ENCODE measurements at regions not wholly inside any gene's neighbourhood (a gene's known extent, or its start where the extent isn't known, plus 50 kb on each side); places are given as distances from the start of the nearest gene placed in this dataset.

DNA sequence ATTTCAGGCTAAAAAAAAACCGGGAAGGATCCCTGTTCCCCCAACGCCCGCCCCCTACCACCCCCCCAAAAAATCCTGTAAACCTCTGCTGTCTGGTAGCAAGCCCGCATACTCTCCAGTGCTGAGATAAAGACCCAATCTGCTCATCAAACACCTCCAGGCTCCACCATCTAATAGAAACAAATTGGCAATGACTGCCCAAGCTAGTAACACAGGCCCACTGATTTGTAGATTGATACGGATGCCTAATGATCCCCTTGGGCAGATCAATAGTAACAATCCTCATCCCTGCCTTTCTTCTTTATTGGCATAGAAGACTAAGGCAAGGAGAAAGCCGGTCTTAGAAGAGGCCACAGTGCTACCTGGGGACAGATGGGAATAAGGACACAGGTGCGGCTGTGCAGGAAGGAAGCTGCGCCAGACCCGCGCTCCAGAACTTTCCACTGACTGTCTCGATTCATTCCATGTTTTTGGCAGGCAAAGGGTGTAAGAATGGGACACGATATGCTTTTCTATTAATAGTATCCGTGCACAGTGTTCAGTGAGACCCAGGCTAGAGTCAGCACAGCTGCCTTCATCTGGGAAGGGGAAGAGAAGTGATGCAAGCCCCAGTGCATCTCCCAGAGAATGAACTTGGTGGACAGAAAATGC, 407.6 kb upstream of the PSMD7 start:
- Histone ChIP-seq H3K27ac (ENCODE audit: low read length) (no peak overlapping the region), H3K4me1 (ENCODE audit: control insufficient read depth, low read depth, low read length) (peaks cover 21% of the 10 kb centered on the region), H3K4me3 (ENCODE audit: low read length) (no peak overlapping the region), H3K27me3 (ENCODE audit: control insufficient read depth, insufficient read depth, low read length) (no peaks in the 10 kb centered on the region), H3K9ac (ENCODE audit: low read length) (no peak overlapping the region), H3K9me3 (ENCODE audit: control insufficient read depth, low read depth, low read length) (no peaks in the 10 kb centered on the region), H3K36me3 (ENCODE audit: control insufficient read depth, low read depth, low read length) (no peaks in the 10 kb centered on the region)

DNA sequence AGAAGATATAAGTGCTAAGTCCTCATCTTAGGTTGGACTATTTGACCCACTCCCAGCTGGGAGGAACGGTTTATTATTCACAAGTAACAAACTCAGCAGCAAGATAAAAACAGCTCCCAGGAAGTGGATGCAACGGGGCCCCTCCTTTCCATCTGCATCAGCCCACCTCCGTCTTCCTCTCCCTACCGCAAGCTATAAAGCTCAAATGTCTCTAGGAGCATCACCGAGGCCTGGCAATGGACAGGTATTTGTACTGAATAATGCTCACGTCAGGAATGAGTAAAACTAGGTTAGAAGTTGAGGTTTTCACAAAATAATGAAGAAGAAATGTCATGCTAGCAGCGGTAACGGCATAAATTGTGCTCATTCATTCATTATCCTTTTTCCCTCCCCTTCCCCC, 408.7 kb upstream of the PSMD7 start:
- Histone ChIP-seq H3K27ac (ENCODE audit: low read length) (no peak overlapping the region), H3K4me3 (ENCODE audit: low read length) (no peak overlapping the region), H3K36me3 (ENCODE audit: control insufficient read depth, low read depth, low read length) (no peaks in the 10 kb centered on the region), H3K4me1 (ENCODE audit: control insufficient read depth, low read depth, low read length) (peaks cover 21% of the 10 kb centered on the region), H3K9ac (ENCODE audit: low read length) (no peak overlapping the region), H3K9me3 (ENCODE audit: control insufficient read depth, low read depth, low read length) (no peaks in the 10 kb centered on the region), H3K27me3 (ENCODE audit: control insufficient read depth, insufficient read depth, low read length) (no peaks in the 10 kb centered on the region)

DNA sequence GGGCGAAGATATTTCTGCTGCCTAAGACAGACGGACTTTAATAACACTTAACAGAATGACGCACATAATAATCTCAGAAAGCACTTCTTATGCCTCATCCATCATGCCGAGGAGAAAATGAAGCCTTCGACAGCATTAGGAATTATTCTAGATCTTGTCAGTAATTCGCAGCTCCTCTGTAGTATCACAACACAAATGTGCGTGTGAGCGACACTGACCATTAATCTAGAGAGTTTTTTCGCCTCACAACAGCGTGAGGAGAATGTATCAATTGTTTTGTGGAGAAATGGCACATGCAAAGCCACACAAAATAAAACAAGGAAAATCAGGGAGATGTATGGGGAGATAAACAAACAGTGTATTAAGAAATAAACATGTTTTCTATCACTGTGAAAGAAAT, 410.2 kb upstream of the PSMD7 start:
- H3K27me3 ChIP-seq (ENCODE audit: control insufficient read depth, insufficient read depth, low read length) = no peaks in the 10 kb centered on the region
- no peak overlapping the region for H3K9ac ChIP-seq (ENCODE audit: low read length)
- H3K9me3 ChIP-seq (ENCODE audit: control insufficient read depth, low read depth, low read length) = no peaks in the 10 kb centered on the region
- H3K4me3 ChIP-seq (ENCODE audit: low read length) = no peak overlapping the region
- H3K27ac ChIP-seq (ENCODE audit: low read length) = no peak overlapping the region
- H3K4me1 ChIP-seq (ENCODE audit: control insufficient read depth, low read depth, low read length) = peaks cover 15% of the 10 kb centered on the region
- H3K36me3 ChIP-seq (ENCODE audit: control insufficient read depth, low read depth, low read length) = no peaks in the 10 kb centered on the region

DNA sequence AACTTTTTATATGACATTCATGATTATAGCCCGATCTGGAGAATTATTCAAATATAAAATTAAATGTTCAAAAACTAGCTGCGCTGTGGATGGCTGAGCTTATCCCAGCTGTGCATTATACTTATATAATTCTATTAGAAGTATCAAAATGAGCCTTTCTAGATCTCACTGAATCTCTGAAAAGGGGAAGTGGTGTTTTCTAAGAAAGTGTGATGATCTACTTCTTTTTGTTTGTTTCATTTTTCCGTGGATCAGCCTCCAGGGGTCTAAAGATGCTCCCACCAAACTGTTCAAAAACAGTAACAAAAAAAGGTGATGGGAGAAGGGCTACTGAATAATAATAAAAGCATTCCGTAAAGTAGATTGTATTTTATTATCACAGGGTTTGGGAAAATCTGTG, 411.3 kb upstream of the PSMD7 start:
- Histone ChIP-seq H3K4me1 (ENCODE audit: control insufficient read depth, low read depth, low read length) (peaks cover 7% of the 10 kb centered on the region), H3K36me3 (ENCODE audit: control insufficient read depth, low read depth, low read length) (no peaks in the 10 kb centered on the region), H3K4me3 (ENCODE audit: low read length) (no peak overlapping the region), H3K27ac (ENCODE audit: low read length) (no peak overlapping the region), H3K27me3 (ENCODE audit: control insufficient read depth, insufficient read depth, low read length) (no peaks in the 10 kb centered on the region), H3K9ac (ENCODE audit: low read length) (no peak overlapping the region), H3K9me3 (ENCODE audit: control insufficient read depth, low read depth, low read length) (no peaks in the 10 kb centered on the region)

DNA sequence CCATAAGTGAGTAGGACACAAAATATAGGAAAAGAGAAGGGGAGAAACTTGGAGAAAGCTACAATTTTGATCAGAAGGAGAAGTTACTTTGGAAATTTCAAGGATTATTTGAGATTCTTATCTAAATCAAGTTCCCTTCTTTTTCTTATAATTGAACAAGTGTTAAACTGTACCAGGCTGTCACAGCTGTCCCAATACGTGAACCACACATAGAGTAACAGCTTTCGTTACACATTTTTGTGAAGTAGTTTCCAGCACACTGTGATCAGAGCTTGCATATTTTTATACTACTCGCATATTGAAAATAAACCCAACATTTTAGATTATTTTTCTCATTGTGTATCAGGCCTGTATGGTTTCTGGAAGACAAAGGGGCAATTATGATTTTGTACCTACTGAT, 412.8 kb upstream of the PSMD7 start:
- H3K9ac ChIP-seq (ENCODE audit: low read length) = no peak overlapping the region
- H3K4me3 ChIP-seq (ENCODE audit: low read length) = no peak overlapping the region
- no peaks in the 10 kb centered on the region for H3K36me3 ChIP-seq (ENCODE audit: control insufficient read depth, low read depth, low read length)
- H3K4me1 ChIP-seq (ENCODE audit: control insufficient read depth, low read depth, low read length) = peaks cover 5% of the 10 kb centered on the region
- H3K27me3 ChIP-seq (ENCODE audit: control insufficient read depth, insufficient read depth, low read length) = no peaks in the 10 kb centered on the region
- no peaks in the 10 kb centered on the region for H3K9me3 ChIP-seq (ENCODE audit: control insufficient read depth, low read depth, low read length)
- H3K27ac ChIP-seq (ENCODE audit: low read length) = no peak overlapping the region

DNA sequence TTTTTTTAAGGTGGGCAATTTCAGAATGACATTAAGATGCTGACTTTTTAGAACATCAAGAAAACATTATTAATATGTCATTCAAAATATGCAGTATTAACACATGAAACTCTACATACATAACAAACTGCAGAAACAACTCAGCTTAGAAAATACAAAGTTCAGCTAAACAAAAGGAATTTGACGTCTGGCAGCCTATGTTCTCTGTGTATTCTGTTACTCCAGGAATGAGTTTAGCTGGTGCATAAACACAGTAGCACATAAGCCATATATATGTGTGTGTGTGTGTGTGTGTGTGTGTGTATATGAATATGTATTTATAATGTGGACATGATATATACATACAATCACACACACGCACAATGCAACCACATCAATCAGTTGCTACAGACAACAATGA, 413.5 kb upstream of the PSMD7 start:
- no peaks in the 10 kb centered on the region for H3K9me3 ChIP-seq (ENCODE audit: control insufficient read depth, low read depth, low read length)
- no peak overlapping the region for H3K9ac ChIP-seq (ENCODE audit: low read length)
- H3K4me3 ChIP-seq (ENCODE audit: low read length) = no peak overlapping the region
- H3K27ac ChIP-seq (ENCODE audit: low read length) = no peak overlapping the region
- H3K4me1 ChIP-seq (ENCODE audit: control insufficient read depth, low read depth, low read length) = peaks cover 5% of the 10 kb centered on the region
- no peaks in the 10 kb centered on the region for H3K27me3 ChIP-seq (ENCODE audit: control insufficient read depth, insufficient read depth, low read length)
- H3K36me3 ChIP-seq (ENCODE audit: control insufficient read depth, low read depth, low read length) = no peaks in the 10 kb centered on the region

DNA sequence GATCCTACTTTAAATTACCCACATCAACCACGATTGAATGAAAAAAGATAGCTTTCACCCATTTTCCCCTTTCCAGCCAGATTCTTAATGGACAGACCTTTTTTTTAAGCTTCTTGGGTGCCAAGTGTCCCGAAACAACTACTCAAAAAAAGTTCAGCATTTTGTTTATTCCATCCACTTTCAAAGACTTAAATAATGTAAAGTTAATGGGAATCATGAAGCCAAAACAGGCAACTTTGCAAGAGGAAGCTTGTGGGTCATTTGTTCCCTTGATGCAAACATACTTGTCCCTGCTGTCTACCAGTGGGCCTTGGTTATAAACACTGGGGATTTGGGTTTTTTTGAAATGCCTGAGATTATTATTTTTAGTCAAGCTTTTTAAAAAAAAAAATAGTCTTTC, 414.0 kb upstream of the PSMD7 start:
- H3K4me1 ChIP-seq (ENCODE audit: control insufficient read depth, low read depth, low read length) = peaks cover 1% of the 10 kb centered on the region
- no peaks in the 10 kb centered on the region for H3K9me3 ChIP-seq (ENCODE audit: control insufficient read depth, low read depth, low read length)
- H3K36me3 ChIP-seq (ENCODE audit: control insufficient read depth, low read depth, low read length) = no peaks in the 10 kb centered on the region
- no peaks in the 10 kb centered on the region for H3K27me3 ChIP-seq (ENCODE audit: control insufficient read depth, insufficient read depth, low read length)
- H3K4me3 ChIP-seq (ENCODE audit: low read length) = no peak overlapping the region
- H3K9ac ChIP-seq (ENCODE audit: low read length) = no peak overlapping the region
- H3K27ac ChIP-seq (ENCODE audit: low read length) = no peak overlapping the region

DNA sequence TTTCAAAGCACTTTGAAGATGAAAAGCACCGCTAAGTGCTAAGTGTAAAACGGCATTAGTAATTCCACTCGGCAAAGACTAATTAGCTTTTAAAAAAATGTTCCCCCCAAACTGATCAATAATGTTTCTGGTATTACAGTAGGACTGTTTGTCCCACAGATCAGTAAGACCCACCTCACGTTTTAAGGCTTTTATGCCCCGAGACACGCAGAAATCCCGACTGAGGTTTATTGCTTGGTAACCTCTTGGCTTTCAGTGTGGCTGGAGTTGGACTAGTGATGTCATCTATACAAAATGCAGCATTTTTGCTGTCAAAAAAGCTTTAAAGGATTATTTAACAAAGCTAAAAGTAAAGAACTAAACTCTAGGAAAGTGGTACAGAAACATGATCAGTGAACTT, 414.6 kb upstream of the PSMD7 start:
- Histone ChIP-seq H3K9me3 (ENCODE audit: control insufficient read depth, low read depth, low read length) (no peaks in the 10 kb centered on the region), H3K4me3 (ENCODE audit: low read length) (no peak overlapping the region), H3K9ac (ENCODE audit: low read length) (no peak overlapping the region), H3K27me3 (ENCODE audit: control insufficient read depth, insufficient read depth, low read length) (no peaks in the 10 kb centered on the region), H3K27ac (ENCODE audit: low read length) (no peak overlapping the region), H3K4me1 (ENCODE audit: control insufficient read depth, low read depth, low read length) (no peaks in the 10 kb centered on the region), H3K36me3 (ENCODE audit: control insufficient read depth, low read depth, low read length) (no peaks in the 10 kb centered on the region)

DNA sequence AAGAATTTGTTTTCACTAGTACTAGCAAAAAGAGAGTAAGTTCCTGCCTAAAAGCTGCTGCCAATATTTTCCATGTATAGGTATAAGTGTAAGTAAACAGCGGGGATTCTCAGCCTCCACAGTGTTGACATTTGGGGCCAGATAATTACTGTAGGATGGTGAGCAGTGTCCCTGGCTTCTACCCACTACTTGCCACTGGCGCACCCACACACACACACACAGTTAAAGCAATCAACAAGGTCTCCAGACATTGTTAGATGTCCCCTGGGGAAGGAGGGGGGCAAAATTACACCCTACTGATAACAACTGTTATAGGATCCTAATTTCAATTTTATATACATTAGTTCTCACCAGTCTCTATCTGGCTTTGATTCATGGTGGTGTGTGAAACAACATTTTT, 417.0 kb upstream of the PSMD7 start:
- H3K4me1 ChIP-seq (ENCODE audit: control insufficient read depth, low read depth, low read length) = no peaks in the 10 kb centered on the region
- H3K27ac ChIP-seq (ENCODE audit: low read length) = no peak overlapping the region

DNA sequence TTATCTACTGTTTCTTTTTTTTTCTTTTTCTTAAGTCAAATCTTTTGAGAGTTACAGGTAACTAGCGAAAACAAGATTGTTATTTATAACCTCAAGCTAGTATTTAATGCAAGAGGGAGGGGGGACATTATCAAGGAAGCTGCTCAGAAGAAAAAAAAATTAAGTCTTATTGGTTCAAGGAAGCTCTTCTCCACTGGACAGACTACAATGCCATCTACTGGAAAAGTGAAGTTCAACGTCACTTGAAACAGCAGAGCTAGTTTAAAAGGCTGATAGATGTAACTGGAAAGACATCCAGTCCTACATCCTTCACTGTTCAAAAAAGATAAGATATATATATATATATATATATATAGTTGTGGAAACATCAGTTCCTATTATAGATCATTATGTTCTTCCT, 418.0 kb upstream of the PSMD7 start:
- no peak overlapping the region for H3K9ac ChIP-seq (ENCODE audit: low read length)
- H3K36me3 ChIP-seq (ENCODE audit: control insufficient read depth, low read depth, low read length) = no peaks in the 10 kb centered on the region
- no peaks in the 10 kb centered on the region for H3K27me3 ChIP-seq (ENCODE audit: control insufficient read depth, insufficient read depth, low read length)

More for the DNA sequence above, 417.0 kb upstream of the PSMD7 start:
- Histone ChIP-seq H3K9me3 (ENCODE audit: control insufficient read depth, low read depth, low read length) (no peaks in the 10 kb centered on the region), H3K27me3 (ENCODE audit: control insufficient read depth, insufficient read depth, low read length) (no peaks in the 10 kb centered on the region), H3K4me3 (ENCODE audit: low read length) (no peak overlapping the region), H3K9ac (ENCODE audit: low read length) (no peak overlapping the region), H3K36me3 (ENCODE audit: control insufficient read depth, low read depth, low read length) (no peaks in the 10 kb centered on the region)

DNA sequence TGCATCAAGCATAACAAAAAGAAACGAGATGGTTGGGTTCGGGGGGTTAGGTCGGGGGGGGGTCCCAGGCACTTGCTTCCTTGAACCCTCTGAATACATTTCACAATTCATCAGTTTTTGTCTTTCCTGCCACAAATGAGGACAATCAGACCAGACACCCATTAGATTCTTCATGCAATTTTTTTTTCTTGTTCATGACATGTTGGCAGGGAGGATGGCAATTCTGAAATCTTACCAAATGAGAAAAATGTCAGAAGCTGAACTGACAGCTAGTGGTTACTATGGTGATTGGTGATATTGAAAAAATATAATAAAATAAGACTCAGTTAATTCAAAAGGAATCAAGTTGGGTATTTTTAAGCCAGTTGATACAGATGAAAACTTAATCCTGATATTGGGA, 419.5 kb upstream of the PSMD7 start:
- no peak overlapping the region for H3K9ac ChIP-seq (ENCODE audit: low read length)
- no peak overlapping the region for H3K27ac ChIP-seq (ENCODE audit: low read length)
- no peak overlapping the region for H3K4me3 ChIP-seq (ENCODE audit: low read length)
- H3K27me3 ChIP-seq (ENCODE audit: control insufficient read depth, insufficient read depth, low read length) = no peaks in the 10 kb centered on the region
- H3K36me3 ChIP-seq (ENCODE audit: control insufficient read depth, low read depth, low read length) = no peaks in the 10 kb centered on the region
- H3K4me1 ChIP-seq (ENCODE audit: control insufficient read depth, low read depth, low read length) = no peaks in the 10 kb centered on the region
- H3K9me3 ChIP-seq (ENCODE audit: control insufficient read depth, low read depth, low read length) = no peaks in the 10 kb centered on the region

More for the DNA sequence above, 418.0 kb upstream of the PSMD7 start:
- Histone ChIP-seq H3K9me3 (ENCODE audit: control insufficient read depth, low read depth, low read length) (no peaks in the 10 kb centered on the region), H3K27ac (ENCODE audit: low read length) (no peak overlapping the region), H3K4me3 (ENCODE audit: low read length) (no peak overlapping the region), H3K4me1 (ENCODE audit: control insufficient read depth, low read depth, low read length) (no peaks in the 10 kb centered on the region)

DNA sequence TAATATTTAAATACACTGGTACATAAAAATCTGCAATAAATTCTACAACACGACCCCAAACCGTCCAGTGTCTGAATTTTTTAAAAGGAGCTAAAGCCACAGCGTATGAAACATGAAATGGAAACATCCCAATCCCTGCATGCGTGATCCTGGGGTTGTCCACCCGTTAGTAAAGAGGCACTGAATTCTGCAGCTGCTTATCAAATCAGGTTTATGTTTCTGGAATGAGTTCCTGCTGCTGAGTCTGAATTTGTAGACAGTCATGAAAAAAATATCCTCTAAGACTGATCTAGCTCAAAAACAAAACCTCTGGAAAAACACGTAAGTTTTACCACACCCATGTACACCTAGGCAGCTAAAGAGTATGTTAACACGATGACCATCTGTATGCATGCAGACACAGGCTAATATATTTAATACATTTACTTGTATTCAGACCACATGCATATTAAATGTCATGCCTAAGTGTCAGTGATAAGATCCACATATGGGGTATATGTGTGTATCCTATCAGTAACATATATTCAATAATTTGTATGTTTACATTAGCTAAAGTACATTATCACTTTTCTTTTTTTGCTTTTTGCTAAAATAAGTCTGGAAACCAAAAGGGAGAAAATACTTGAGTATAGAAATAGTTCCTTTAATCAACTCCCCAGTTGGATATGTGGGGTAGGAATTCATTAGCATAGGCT, 420.5 kb upstream of the PSMD7 start:
- no peak overlapping the region for H3K27ac ChIP-seq (ENCODE audit: low read length)
- H3K36me3 ChIP-seq (ENCODE audit: control insufficient read depth, low read depth, low read length) = no peaks in the 10 kb centered on the region
- H3K27me3 ChIP-seq (ENCODE audit: control insufficient read depth, insufficient read depth, low read length) = no peaks in the 10 kb centered on the region
- no peaks in the 10 kb centered on the region for H3K4me1 ChIP-seq (ENCODE audit: control insufficient read depth, low read depth, low read length)
- no peak overlapping the region for H3K4me3 ChIP-seq (ENCODE audit: low read length)
- H3K9ac ChIP-seq (ENCODE audit: low read length) = no peak overlapping the region
- no peaks in the 10 kb centered on the region for H3K9me3 ChIP-seq (ENCODE audit: control insufficient read depth, low read depth, low read length)

Measured in iPS-18a (cell line).